Natural killer cell treated with Interleukin-12 subunit alpha and Interleukin-12 subunit beta and Interleukin-15 and Interleukin-18, amount 100 ng/mL, for 72 hours (primary cell): ENCODE measurements at regions not wholly inside any gene's neighbourhood (a gene's known extent, or its start where the extent isn't known, plus 50 kb on each side); places are given as distances from the start of the nearest gene placed in this dataset.

Experiments
- ATAC-seq, 2 donors: fragments of 150-1000 bp; cut with Tn5 transposase in 1 of 2; sonication (Bioruptor Pico), chemical (Tn5 transposase) in 1 of 2; 2 replicates each; pipeline ENCODE4 v1.10.0; 2021
- DNase-seq: peaks from one replicate; pipeline ENCODE4 v3.0.0; 2022; ENCODE audit warnings: low spot score
- H3K27ac Mint-ChIP-seq, 2 donors: 1 replicate in 1 of 2; 2 replicates in 1 of 2; pipeline ENCODE4 v1.8.0; 2022; ENCODE audit warnings: mixed read lengths in 2 of 2, mild to moderate bottlenecking in 1 of 2, moderate library complexity in 1 of 2
- H3K27me3 Mint-ChIP-seq, 2 donors: 1 replicate in 1 of 2; 2 replicates in 1 of 2; pipeline ENCODE4 v1.8.0; 2022; ENCODE audit warnings: mixed read lengths in 2 of 2
- H3K36me3 Mint-ChIP-seq: one replicate; pipeline ENCODE4 v1.8.0; 2022; ENCODE audit warnings: mixed read lengths
- H3K4me1 Mint-ChIP-seq, 2 donors: 1 replicate in 1 of 2; 2 replicates in 1 of 2; pipeline ENCODE4 v1.8.0; 2022; ENCODE audit warnings: low read depth in 2 of 2, mixed read lengths in 2 of 2, mild to moderate bottlenecking in 1 of 2
- H3K4me3 Mint-ChIP-seq: one replicate; pipeline ENCODE4 v1.8.0; 2022; ENCODE audit warnings: mixed read lengths
- H3K9me3 Mint-ChIP-seq: 2 replicates; pipeline ENCODE4 v1.8.0; 2022; ENCODE audit warnings: mixed read lengths

DNA sequence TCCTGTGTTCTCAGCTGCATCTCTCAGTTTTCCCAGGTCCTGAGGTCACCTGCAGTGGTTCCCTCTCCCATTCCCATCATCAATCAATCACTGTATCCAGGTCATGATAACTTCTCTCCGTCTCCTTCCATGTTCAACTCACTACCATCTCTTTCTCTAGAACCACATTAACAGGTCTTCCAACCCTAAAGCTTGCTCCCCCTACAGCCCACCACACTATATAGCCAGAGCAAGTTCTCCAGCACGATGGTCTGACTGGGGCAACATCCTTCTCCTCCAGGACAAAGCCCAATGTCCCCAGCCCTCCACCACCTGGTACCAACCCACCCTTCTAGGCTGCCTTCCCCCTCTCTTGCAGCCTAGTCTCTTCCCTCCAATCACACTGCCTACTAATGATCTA is 241.6 kb downstream of the CDK5RAP2 start:
- DNase-seq, result no peak
- peaks cover 17 to 28% of the 10 kb centered on the region in 2 donors for H3K27me3 Mint-ChIP-seq
- H3K9me3 Mint-ChIP-seq, result no peaks in the 10 kb centered on the region
- H3K4me1 Mint-ChIP-seq, result no peaks in the 10 kb centered on the region
- H3K27ac Mint-ChIP-seq, result no peak overlapping the region
- no peaks in the 10 kb centered on the region for H3K36me3 Mint-ChIP-seq
- no peak overlapping the region for H3K4me3 Mint-ChIP-seq
- ATAC-seq, result no peak

- DNase-seq (no peak), ATAC-seq (no peak)
- no peaks in the 10 kb centered on the region for H3K9me3 Mint-ChIP-seq
- no peak overlapping the region for H3K27ac Mint-ChIP-seq
- no peak overlapping the region for H3K4me3 Mint-ChIP-seq
- peaks cover 15 to 28% of the 10 kb centered on the region in 2 donors for H3K27me3 Mint-ChIP-seq
- no peaks in the 10 kb centered on the region for H3K36me3 Mint-ChIP-seq
- H3K4me1 Mint-ChIP-seq, result no peaks in the 10 kb centered on the region
Measured at GRCh38 chr9:120337131-120337530, 242.8 kb downstream of the CDK5RAP2 start.

GRCh38 chr9:120336753-120337090 is 243.2 kb downstream of the CDK5RAP2 start:
- H3K27ac Mint-ChIP-seq, result no peak overlapping the region
- H3K27me3 Mint-ChIP-seq, result peaks cover 15 to 26% of the 10 kb centered on the region in 2 donors
- H3K4me1 Mint-ChIP-seq, result no peaks in the 10 kb centered on the region
- H3K4me3 Mint-ChIP-seq, result no peak overlapping the region
- ATAC-seq, result peak in 1 of 2 donors; percentile 52
- no peak for DNase-seq
- no peaks in the 10 kb centered on the region for H3K9me3 Mint-ChIP-seq
- H3K36me3 Mint-ChIP-seq, result no peaks in the 10 kb centered on the region

DNA sequence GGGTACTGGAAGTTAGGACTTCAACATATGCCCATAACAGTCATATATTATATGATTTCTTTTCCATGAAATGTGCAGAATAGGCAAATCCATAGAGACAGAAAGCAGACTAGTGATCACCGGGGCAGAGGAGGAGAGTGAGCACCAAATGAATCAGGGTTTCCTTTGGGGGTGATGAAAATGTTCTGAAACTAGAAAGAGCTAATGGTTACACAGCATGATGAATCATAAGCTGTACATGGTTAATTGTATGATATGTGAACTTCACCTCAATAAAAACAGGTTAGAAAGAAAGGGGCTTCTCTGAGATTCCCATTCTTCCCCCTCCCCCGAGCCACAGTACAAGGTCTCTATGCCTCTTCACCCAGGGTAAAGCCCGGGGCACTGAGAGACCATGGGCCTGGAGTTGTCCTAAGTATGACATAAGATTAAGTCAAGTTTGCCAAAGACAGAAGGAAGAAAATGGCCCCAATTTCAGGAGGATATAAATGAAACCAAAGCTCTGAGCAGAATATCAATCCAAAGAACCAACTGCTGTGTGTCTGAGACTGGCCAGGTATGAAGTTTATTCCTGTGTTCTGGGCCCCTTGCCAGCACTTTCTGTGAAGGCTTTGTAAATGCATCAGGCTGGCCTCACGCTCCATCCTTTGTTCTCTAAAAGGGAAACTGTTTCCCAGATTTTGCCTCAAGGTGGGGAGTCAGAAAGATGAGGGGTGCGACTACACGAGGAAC is 243.8 kb downstream of the CDK5RAP2 start:
- ATAC-seq (peak in 1 of 2 donors; percentile 39), DNase-seq (no peak)
- Mint-ChIP-seq H3K27ac (no peak overlapping the region), H3K9me3 (no peaks in the 10 kb centered on the region), H3K36me3 (no peaks in the 10 kb centered on the region), H3K27me3 (peaks cover 15 to 20% of the 10 kb centered on the region in 2 donors), H3K4me3 (no peak overlapping the region), H3K4me1 (no peaks in the 10 kb centered on the region)

DNA sequence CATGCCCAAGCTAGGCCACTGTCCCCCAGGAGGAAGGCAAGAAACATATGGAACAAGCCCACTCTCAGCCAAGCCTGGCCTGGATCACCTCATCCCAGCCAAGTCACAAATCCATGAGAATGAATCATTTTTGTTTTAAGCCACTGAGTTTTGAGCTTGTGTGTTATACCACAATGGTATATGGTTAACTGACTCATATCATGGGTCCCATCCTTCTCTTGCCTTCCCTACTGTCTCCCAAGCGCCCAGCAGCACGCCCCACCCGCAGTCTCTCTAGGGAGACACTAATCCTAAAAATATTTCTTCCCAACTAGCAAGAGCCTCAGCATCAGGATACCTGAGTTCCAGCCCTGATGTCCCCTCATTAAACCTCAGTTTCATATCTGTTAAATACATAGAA is 248.1 kb downstream of the CDK5RAP2 start:
- ATAC-seq (no peak), DNase-seq (no peak)
- Mint-ChIP-seq H3K4me1 (no peaks in the 10 kb centered on the region), H3K27me3 (peaks cover 8 to 9% of the 10 kb centered on the region in 2 donors), H3K9me3 (no peaks in the 10 kb centered on the region), H3K27ac (no peak overlapping the region), H3K4me3 (no peak overlapping the region), H3K36me3 (no peaks in the 10 kb centered on the region)

DNA sequence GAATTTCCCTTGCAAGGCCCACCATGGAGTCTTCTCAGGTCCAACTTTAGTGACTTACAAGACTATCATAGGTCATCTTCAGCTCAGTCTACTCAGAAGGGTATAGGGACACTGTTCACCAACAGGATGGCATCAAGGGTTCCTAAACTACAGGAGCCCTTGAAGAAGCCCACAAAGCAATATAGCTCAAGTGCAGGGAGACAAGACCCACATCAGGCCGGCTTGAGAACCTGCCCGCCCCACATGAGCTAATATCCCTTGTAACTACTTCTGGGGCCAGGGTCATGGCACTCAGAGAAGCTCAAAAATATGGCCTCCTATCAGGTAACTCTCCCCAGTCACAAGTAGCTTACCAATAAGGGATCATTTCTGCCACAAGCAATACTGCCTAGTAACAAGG is 249.9 kb downstream of the CDK5RAP2 start:
- no peaks in the 10 kb centered on the region for H3K9me3 Mint-ChIP-seq
- peak in 1 of 2 donors; percentile 34 for ATAC-seq
- no peaks in the 10 kb centered on the region for H3K4me1 Mint-ChIP-seq
- DNase-seq, result no peak
- H3K4me3 Mint-ChIP-seq, result no peak overlapping the region
- H3K36me3 Mint-ChIP-seq, result no peaks in the 10 kb centered on the region
- H3K27me3 Mint-ChIP-seq, result peaks cover 11 to 17% of the 10 kb centered on the region in 2 donors
- H3K27ac Mint-ChIP-seq, result no peak overlapping the region

DNA sequence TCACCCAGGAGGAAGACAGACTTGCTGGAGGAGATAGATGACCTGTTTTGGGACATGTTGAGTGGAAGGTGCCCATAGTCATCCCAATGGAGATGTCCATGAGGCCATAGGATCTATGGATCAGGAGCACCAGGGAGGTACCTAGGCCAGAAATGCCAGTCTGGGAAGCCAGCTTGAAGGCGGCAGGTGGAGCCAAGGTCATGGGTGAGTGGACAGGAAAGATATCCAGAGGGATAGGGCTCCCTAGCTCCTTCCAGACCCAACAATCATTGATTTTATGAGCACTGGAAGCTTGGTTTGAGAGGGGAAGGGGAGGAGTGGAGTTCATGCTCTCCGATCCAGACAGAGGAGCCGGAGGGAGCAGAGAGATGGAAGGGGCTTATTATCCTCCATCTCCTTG is 252.6 kb downstream of the CDK5RAP2 start:
- DNase-seq (no peak), ATAC-seq (no peak)
- Mint-ChIP-seq H3K4me3 (no peak overlapping the region), H3K9me3 (no peaks in the 10 kb centered on the region), H3K27ac (no peak overlapping the region), H3K4me1 (no peaks in the 10 kb centered on the region), H3K27me3 (peaks cover 8 to 9% of the 10 kb centered on the region in 2 donors), H3K36me3 (no peaks in the 10 kb centered on the region)

GRCh38 chr9:120326049-120326693 is 253.8 kb downstream of the CDK5RAP2 start:
- no peak for ATAC-seq
- H3K4me1 Mint-ChIP-seq, result no peaks in the 10 kb centered on the region
- DNase-seq, result no peak
- H3K4me3 Mint-ChIP-seq, result no peak overlapping the region
- no peak overlapping the region for H3K27ac Mint-ChIP-seq
- no peaks in the 10 kb centered on the region for H3K36me3 Mint-ChIP-seq
- H3K9me3 Mint-ChIP-seq, result no peaks in the 10 kb centered on the region
- H3K27me3 Mint-ChIP-seq, result peaks cover 8 to 9% of the 10 kb centered on the region in 2 donors

GRCh38 chr9:120324996-120325642 is 254.8 kb downstream of the CDK5RAP2 start:
- ATAC-seq (no peak), DNase-seq (no peak)
- Mint-ChIP-seq H3K4me3 (no peak overlapping the region), H3K36me3 (no peaks in the 10 kb centered on the region), H3K9me3 (no peaks in the 10 kb centered on the region), H3K27me3 (peaks cover 8 to 9% of the 10 kb centered on the region in 2 donors), H3K4me1 (no peaks in the 10 kb centered on the region), H3K27ac (no peak overlapping the region)

DNA sequence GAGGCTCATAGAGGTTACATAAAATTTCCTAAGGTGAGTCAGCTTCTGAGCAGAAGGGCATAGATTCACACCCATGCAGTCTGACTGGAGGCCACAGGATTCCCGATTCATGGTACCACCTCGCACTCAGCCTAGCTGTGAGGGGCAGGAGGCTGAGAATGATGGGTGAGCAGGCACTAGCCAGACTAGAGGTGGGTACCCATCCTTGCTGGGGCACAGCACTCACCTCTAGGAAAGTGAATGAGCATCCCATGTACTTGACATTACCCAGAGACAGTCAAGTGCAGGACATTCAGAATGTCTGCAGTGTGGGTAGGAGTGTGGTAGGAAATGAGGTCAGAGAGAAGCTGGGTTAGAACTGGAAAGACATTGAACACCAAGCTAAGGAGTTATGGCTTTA is 255.5 kb downstream of the CDK5RAP2 start:
- Mint-ChIP-seq H3K27me3 (peaks cover 8 to 9% of the 10 kb centered on the region in 2 donors), H3K4me1 (no peaks in the 10 kb centered on the region), H3K27ac (no peak overlapping the region), H3K4me3 (no peak overlapping the region), H3K36me3 (no peaks in the 10 kb centered on the region), H3K9me3 (no peaks in the 10 kb centered on the region)
- DNase-seq, result no peak
- ATAC-seq, result peak in 1 of 2 donors; percentile 25

DNA sequence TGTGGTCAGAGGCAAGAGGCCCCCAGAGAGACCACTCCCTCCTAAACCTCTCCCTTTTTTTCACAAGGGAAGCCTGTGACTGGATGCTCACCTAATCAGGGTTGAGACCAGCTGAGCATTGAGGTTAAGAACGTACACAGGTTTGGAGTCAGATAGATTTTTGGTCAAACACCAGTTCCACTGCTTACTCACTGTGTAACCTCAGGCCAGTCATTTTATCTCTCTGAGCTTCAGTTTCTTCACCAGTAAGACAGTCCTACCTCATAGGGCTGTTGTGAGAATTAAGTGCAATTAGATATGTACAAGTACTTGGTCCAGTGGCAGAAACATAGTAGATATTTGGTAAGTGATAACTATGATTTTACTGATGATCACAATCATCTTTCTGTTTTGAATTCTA is 256.8 kb downstream of the CDK5RAP2 start:
- Mint-ChIP-seq H3K9me3 (no peaks in the 10 kb centered on the region), H3K27ac (no peak overlapping the region), H3K36me3 (no peaks in the 10 kb centered on the region), H3K4me3 (no peak overlapping the region), H3K27me3 (peaks cover 8 to 9% of the 10 kb centered on the region in 2 donors), H3K4me1 (no peaks in the 10 kb centered on the region)
- no peak for DNase-seq
- peak in 1 of 2 donors; percentile 11 for ATAC-seq

DNA sequence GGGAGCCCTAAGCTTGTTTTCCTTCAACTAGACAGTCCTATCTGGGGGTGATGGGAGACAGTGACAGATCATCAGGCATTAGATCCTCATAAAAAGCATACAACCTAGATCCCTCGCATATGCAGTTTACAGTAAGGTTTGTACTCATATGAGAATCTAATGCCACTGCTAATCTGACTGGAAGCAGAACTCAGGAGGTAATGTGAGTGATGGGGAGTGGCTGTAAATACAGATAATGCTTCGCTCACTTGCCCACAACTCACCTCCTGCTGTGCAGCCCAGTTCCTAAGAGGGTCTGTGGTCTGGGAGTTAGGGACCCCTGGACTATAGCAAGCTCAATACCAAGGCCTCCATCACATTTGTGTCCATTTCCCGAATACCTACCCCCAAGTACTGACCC is 260.5 kb downstream of the CDK5RAP2 start:
- ATAC-seq, result no peak
- Mint-ChIP-seq H3K4me3 (no peak overlapping the region), H3K4me1 (no peaks in the 10 kb centered on the region), H3K9me3 (no peaks in the 10 kb centered on the region), H3K27ac (no peak overlapping the region), H3K27me3 (peaks cover 6 to 12% of the 10 kb centered on the region in 2 donors), H3K36me3 (no peaks in the 10 kb centered on the region)
- DNase-seq, result no peak

DNA sequence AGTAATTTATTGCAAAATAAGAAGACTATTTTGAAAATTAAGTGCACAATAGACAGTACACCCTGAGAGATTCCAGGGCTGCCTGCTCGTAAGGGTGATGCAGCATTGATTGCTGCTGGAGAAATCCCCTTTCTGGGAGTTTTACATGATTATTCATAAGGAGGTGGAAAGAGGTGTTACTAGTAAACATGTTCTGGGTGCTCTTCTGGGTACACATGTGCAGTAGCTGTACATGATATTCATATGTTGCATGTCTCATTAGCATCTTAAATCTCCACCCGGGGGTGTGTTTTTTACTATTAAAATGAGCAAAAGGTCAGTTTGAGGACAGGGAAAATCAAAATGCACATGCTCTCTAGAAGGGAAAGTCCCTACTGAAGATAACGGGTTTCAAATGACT is 264.8 kb downstream of the CDK5RAP2 start:
- H3K27me3 Mint-ChIP-seq, result peaks cover 6 to 12% of the 10 kb centered on the region in 2 donors
- H3K9me3 Mint-ChIP-seq, result no peaks in the 10 kb centered on the region
- ATAC-seq, result no peak
- H3K27ac Mint-ChIP-seq, result no peak overlapping the region
- H3K36me3 Mint-ChIP-seq, result no peaks in the 10 kb centered on the region
- no peaks in the 10 kb centered on the region for H3K4me1 Mint-ChIP-seq
- no peak for DNase-seq
- H3K4me3 Mint-ChIP-seq, result no peak overlapping the region

- Mint-ChIP-seq H3K27ac (no peak overlapping the region), H3K27me3 (peaks cover 12 to 20% of the 10 kb centered on the region in 2 donors), H3K4me3 (no peak overlapping the region), H3K36me3 (no peaks in the 10 kb centered on the region), H3K4me1 (no peaks in the 10 kb centered on the region), H3K9me3 (no peaks in the 10 kb centered on the region)
- DNase-seq (no peak), ATAC-seq (no peak)
Measured at GRCh38 chr9:120312031-120312430, 267.9 kb downstream of the CDK5RAP2 start.
